ENCODE measurements at regions not wholly inside any gene's neighbourhood (a gene's known extent, or its start where the extent isn't known, plus 50 kb on each side); places are given as distances from the start of the nearest gene placed in this dataset.

DNA sequence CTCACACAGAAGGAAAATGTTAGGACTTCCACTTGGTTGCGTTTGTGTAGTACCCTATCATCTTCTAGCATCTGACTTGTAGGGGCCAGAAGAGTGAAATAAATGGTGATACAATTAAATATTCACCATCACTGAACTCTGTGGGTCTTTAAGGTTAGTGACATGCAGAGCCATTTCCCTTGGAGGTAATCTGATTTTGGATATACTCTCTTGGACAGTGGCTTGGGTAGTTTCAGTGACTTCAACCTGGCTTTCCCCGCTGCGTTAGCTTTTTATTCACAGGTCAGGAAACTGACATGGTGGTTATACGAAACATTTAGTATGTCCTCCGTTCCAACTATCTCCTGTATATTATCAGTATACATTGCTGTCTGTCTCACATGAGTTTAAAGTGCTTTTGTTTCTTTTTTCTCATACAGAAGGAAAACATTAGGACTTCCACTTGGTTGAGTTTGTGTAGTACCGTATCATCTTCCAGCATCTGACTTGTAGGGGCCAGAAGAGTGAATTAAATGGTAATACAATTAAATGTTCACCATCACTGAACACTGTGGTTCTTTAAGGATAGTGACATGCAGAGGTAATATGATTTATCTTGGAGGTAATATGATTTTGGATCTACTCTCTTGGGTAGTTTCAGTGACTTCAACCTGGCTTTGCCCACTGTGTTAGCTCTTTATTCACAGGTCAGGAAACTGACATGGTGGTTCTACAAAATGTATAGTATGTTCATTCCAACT is 883.6 kb downstream of the TAF11L14 start:
- WGBS (ENCODE audit: low lambda C conversion rate), result 5% methylated on average over 6 of the region's 6 CpGs
- Histone ChIP-seq H3K36me3 (replicated peaks in 1 of 2; ENCODE audit: control insufficient read depth in 1 of 2, insufficient read depth in 2 of 2, low read length in 2 of 2) (no peaks in the 10 kb centered on the region), H3K27ac (ENCODE audit: extremely low read length, insufficient read depth, low read length) (no peak overlapping the region), H3K4me2 (ENCODE audit: low read depth, low read length) (no peak overlapping the region), H2AFZ (ENCODE audit: low read length) (no peak overlapping the region), H3K79me2 (ENCODE audit: insufficient read depth, low read length) (no peaks in the 10 kb centered on the region), H3K9me3 (ENCODE audit: low read length) (peaks cover 63% of the 10 kb centered on the region), H3K9ac (ENCODE audit: insufficient read depth, low read depth, low read length) (no peak overlapping the region), H3K27me3 (ENCODE audit: control insufficient read depth in 1 of 2, insufficient read depth in 2 of 2, low read length in 2 of 2) (no peaks in the 10 kb centered on the region), H3K4me1 (ENCODE audit: insufficient read depth, low read length) (no peaks in the 10 kb centered on the region), H4K20me1 (ENCODE audit: insufficient read depth, low read length) (no peaks in the 10 kb centered on the region), H3K4me3 (replicated peaks in 1 of 3; ENCODE audit: insufficient read depth in 1 of 3, low read depth in 2 of 3, low read length in 3 of 3) (no peak overlapping the region)
- no TSS peak for BruUV-seq (replicated peaks)
- FAIRE-seq (no peak), ATAC-seq (no peak), DNase-seq (ENCODE audit: low spot score) (no peak)
- ChIA-PET POLR2A (no interaction called here), CTCF (ENCODE audit: low intra/inter-chr PET ratio, low total read pairs) (no interaction called here)
- intact Hi-C loops (cut with micrococcal nuclease; ENCODE audit: unreplicated experiment), result no loop called here
- in situ Hi-C loops (cut with HindIII; ENCODE audit: extremely low pct_ligation_motif_present, low pct_unique_long_range_greater_than_20kb), result no loop called here
- TF ChIP-seq ZBTB38 (CRISPR knock-in tag; IDR thresholded peaks at IDR 0.05), result no peak
- TF ChIP-seq, protein P1, sequence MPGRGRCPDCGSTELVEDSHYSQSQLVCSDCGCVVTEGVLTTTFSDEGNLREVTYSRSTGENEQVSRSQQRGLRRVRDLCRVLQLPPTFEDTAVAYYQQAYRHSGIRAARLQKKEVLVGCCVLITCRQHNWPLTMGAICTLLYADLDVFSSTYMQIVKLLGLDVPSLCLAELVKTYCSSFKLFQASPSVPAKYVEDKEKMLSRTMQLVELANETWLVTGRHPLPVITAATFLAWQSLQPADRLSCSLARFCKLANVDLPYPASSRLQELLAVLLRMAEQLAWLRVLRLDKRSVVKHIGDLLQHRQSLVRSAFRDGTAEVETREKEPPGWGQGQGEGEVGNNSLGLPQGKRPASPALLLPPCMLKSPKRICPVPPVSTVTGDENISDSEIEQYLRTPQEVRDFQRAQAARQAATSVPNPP (CRISPR knock-in tag; IDR thresholded peaks at IDR 0.05), result no peak
- no peak for TF ChIP-seq ZNF839 (CRISPR knock-in tag; IDR thresholded peaks at IDR 0.05; ENCODE audit: borderline replicate concordance)
- TF ChIP-seq ZNF546 (CRISPR knock-in tag; conservative IDR thresholded peaks at IDR 0.05), result no peak
- TF ChIP-seq, protein P2, sequence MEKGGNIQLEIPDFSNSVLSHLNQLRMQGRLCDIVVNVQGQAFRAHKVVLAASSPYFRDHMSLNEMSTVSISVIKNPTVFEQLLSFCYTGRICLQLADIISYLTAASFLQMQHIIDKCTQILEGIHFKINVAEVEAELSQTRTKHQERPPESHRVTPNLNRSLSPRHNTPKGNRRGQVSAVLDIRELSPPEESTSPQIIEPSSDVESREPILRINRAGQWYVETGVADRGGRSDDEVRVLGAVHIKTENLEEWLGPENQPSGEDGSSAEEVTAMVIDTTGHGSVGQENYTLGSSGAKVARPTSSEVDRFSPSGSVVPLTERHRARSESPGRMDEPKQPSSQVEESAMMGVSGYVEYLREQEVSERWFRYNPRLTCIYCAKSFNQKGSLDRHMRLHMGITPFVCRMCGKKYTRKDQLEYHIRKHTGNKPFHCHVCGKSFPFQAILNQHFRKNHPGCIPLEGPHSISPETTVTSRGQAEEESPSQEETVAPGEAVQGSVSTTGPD (CRISPR knock-in tag; IDR thresholded peaks at IDR 0.05), result no peak

DNA sequence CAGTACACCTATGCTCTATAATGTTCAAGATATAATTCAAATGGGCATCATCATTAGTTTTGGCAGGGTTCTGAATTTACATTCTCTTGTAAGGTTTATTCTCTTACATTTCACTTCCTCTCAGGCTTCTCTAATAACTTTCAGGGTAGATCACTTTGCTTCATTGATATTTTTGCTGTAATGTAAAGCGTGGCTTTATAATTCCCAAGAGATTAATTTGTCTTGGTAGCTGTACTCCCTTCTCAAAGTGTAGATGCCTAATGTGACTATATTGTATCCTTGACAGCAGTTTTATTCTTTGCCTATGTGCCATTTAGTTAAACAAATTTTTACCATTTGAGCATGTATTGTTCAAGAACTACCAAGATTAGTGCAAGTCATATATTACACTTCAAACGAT is 889.1 kb downstream of the TAF11L14 start:
- no peak for FAIRE-seq
- no peak overlapping the region for H3K4me3 ChIP-seq (replicated peaks in 1 of 3; ENCODE audit: insufficient read depth in 1 of 3, low read depth in 2 of 3, low read length in 3 of 3)
- no peak for DNase-seq (ENCODE audit: low spot score)
- in situ Hi-C loops (cut with HindIII; ENCODE audit: extremely low pct_ligation_motif_present, low pct_unique_long_range_greater_than_20kb) (no loop called here), intact Hi-C loops (cut with micrococcal nuclease; ENCODE audit: unreplicated experiment) (no loop called here)
- no peaks in the 10 kb centered on the region; a peak in 1 of 5 replicates for H3K27me3 ChIP-seq (ENCODE audit: control insufficient read depth in 1 of 2, insufficient read depth in 2 of 2, low read length in 2 of 2)
- BruUV-seq (replicated peaks), result no TSS peak
- no peak overlapping the region for H3K9ac ChIP-seq (ENCODE audit: insufficient read depth, low read depth, low read length)
- peaks cover 60% of the 10 kb centered on the region for H3K9me3 ChIP-seq (ENCODE audit: low read length)
- CTCF ChIA-PET (ENCODE audit: low intra/inter-chr PET ratio, low total read pairs), result no interaction called here
- no peak for TF ChIP-seq STAG1 (CRISPR knock-in tag; IDR thresholded peaks at IDR 0.05)
- TF ChIP-seq ZFYVE20 (CRISPR knock-in tag; IDR thresholded peaks at IDR 0.05; ENCODE audit: borderline replicate concordance, low read depth), result no peak
- no peak for TF ChIP-seq ATF7-NPFF (CRISPR knock-in tag; IDR thresholded peaks at IDR 0.05; ENCODE audit: low read depth)
- TF ChIP-seq NAIF1 (CRISPR knock-in tag; IDR thresholded peaks at IDR 0.05; ENCODE audit: borderline replicate concordance), result no peak
- TF ChIP-seq ZBTB7B (CRISPR knock-in tag; IDR thresholded peaks at IDR 0.05), result no peak
- no peak for TF ChIP-seq RAD21 (CRISPR knock-in tag; IDR thresholded peaks at IDR 0.05)
- H3K4me1 ChIP-seq (ENCODE audit: insufficient read depth, low read length), result no peaks in the 10 kb centered on the region
- H2AFZ ChIP-seq (ENCODE audit: low read length), result no peak overlapping the region
- H3K79me2 ChIP-seq (ENCODE audit: insufficient read depth, low read length), result no peaks in the 10 kb centered on the region
- no peaks in the 10 kb centered on the region for H4K20me1 ChIP-seq (ENCODE audit: insufficient read depth, low read length)
- POLR2A ChIA-PET, result no interaction called here
- H3K27ac ChIP-seq (ENCODE audit: extremely low read length, insufficient read depth, low read length), result no peak overlapping the region
- no peaks in the 10 kb centered on the region for H3K36me3 ChIP-seq (replicated peaks in 1 of 2; ENCODE audit: control insufficient read depth in 1 of 2, insufficient read depth in 2 of 2, low read length in 2 of 2)
- no peak for ATAC-seq
- H3K4me2 ChIP-seq (ENCODE audit: low read depth, low read length), result no peak overlapping the region
- WGBS (ENCODE audit: low lambda C conversion rate), result 0% methylated on average over 2 of the region's 2 CpGs

All from HepG2 (cell line).